Adrenal gland (tissue), 5 donors: ENCODE measurements at regions not wholly inside any gene's neighbourhood (a gene's known extent, or its start where the extent isn't known, plus 50 kb on each side); places are given as distances from the start of the nearest gene placed in this dataset.

Source experiments
- POLR2A ChIP-seq, 2 donors: fragments of 450-650 bp; IDR thresholded peaks; one replicate each; pipeline ENCODE4 v1.6.1; 2017; ENCODE audit warnings: antibody characterized with exemption in 2 of 2, mild to moderate bottlenecking in 2 of 2, moderate library complexity in 1 of 2
- TF ChIP-seq, protein P1 (sequence below), 6 experiments: fragments of 450-650 bp in 4 of 6; fragments of 200-600 bp in 2 of 6; sonication (generic) in 1 of 6; IDR thresholded peaks; 1 replicate in 5 of 6; 2 replicates in 1 of 6; pipeline versions ENCODE4 v1.5.1 to v1.8.0; 2016 to 2021; ENCODE audit warnings: antibody characterized with exemption in 6 of 6, mild to moderate bottlenecking in 2 of 6, moderate library complexity in 1 of 6
- donor health status: DM: no; HTN: no; CAD: no.

- TF ChIP-seq POLR2A (IDR thresholded peaks at IDR 0.05): no peak
- TF ChIP-seq, protein P1, sequence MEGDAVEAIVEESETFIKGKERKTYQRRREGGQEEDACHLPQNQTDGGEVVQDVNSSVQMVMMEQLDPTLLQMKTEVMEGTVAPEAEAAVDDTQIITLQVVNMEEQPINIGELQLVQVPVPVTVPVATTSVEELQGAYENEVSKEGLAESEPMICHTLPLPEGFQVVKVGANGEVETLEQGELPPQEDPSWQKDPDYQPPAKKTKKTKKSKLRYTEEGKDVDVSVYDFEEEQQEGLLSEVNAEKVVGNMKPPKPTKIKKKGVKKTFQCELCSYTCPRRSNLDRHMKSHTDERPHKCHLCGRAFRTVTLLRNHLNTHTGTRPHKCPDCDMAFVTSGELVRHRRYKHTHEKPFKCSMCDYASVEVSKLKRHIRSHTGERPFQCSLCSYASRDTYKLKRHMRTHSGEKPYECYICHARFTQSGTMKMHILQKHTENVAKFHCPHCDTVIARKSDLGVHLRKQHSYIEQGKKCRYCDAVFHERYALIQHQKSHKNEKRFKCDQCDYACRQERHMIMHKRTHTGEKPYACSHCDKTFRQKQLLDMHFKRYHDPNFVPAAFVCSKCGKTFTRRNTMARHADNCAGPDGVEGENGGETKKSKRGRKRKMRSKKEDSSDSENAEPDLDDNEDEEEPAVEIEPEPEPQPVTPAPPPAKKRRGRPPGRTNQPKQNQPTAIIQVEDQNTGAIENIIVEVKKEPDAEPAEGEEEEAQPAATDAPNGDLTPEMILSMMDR (IDR thresholded peaks at IDR 0.05): no peak
Measured at GRCh38 chr5:97267767-97268166, 84.7 kb upstream of the RIOK2 start.
